GM18858 (cell line): ENCODE measurements at regions not wholly inside any gene's neighbourhood (a gene's known extent, or its start where the extent isn't known, plus 50 kb on each side); places are given as distances from the start of the nearest gene placed in this dataset.
"Not testable (repeated sequence)": the region's sequence is repeated elsewhere in the genome, so short reads cannot be mapped to it uniquely, and the experiment has no call there.

Source experiments
- ATAC-seq: cut with Tn5 transposase; IDR thresholded peaks from one replicate; pipeline ENCODE4 v1.9.1; 2021; ENCODE audit not compliant: unreplicated experiment

- ATAC-seq, result not testable (repeated sequence)
These were observed 87.8 kb downstream of the TENT5D start for GRCh38 chrX:80508083-80508482.

- no peak for ATAC-seq
These were observed 91.9 kb downstream of the TENT5D start for GRCh38 chrX:80511969-80512760.

GRCh38 chrX:80512924-80513323 lies 92.7 kb downstream of the TENT5D start:
- no peak for ATAC-seq

GRCh38 chrX:80513625-80514024 lies 93.4 kb downstream of the TENT5D start:
- ATAC-seq, result no peak

- ATAC-seq, result no peak
These were observed 116.8 kb downstream of the TENT5D start for GRCh38 chrX:80537096-80537495.

- ATAC-seq, result no peak
These were observed 130.5 kb downstream of the TENT5D start for GRCh38 chrX:80550722-80551121.

- ATAC-seq, result no peak
These were observed 135.9 kb downstream of the TENT5D start for GRCh38 chrX:80556148-80556547.

- ATAC-seq, result no peak
These were observed 152.4 kb downstream of the TENT5D start for GRCh38 chrX:80572636-80573035.

GRCh38 chrX:80573275-80573674 lies 153.0 kb downstream of the TENT5D start:
- no peak for ATAC-seq

GRCh38 chrX:80574486-80575086 lies 154.3 kb downstream of the TENT5D start:
- ATAC-seq, result not testable (repeated sequence)

- ATAC-seq, result no peak
These were observed 156.0 kb downstream of the TENT5D start for GRCh38 chrX:80576267-80576666.

- no peak for ATAC-seq
These were observed 156.7 kb downstream of the TENT5D start for GRCh38 chrX:80576806-80577533.

GRCh38 chrX:80578517-80579105 lies 158.4 kb downstream of the TENT5D start:
- ATAC-seq, result peak; percentile 61

- not testable (repeated sequence) for ATAC-seq
These were observed 170.7 kb downstream of the TENT5D start for GRCh38 chrX:80590992-80591391.

GRCh38 chrX:80602036-80602860 lies 182.0 kb downstream of the TENT5D start:
- no peak for ATAC-seq
